GM23338 (cell line): ENCODE measurements at regions not wholly inside any gene's neighbourhood (a gene's known extent, or its start where the extent isn't known, plus 50 kb on each side); places are given as distances from the start of the nearest gene placed in this dataset.

Source experiments
- ATAC-seq: fragments of 200-7000 bp; cut with Tn5 transposase; 3 replicates; pipeline ENCODE4 v1.9.1; 2020
- DNase-seq: peaks from one replicate; pipeline ENCODE4 v3.0.0-alpha.2; 2015; ENCODE audit warnings: low spot score
- H2AFZ ChIP-seq: fragments of 200-600 bp; sonication (generic); 2 replicates; pipeline ENCODE4 v1.8.0; 2016; ENCODE audit warnings: antibody characterized with exemption, mild to moderate bottlenecking, moderate library complexity
- H3F3A ChIP-seq: fragments of 200-600 bp; sonication (generic); replicated peaks from 2 replicates; pipeline ENCODE4 v1.8.0; 2017; ENCODE audit warnings: antibody characterized with exemption, mixed run types, low read depth
- H3K27ac ChIP-seq: fragments of 200-600 bp; sonication (generic); 2 replicates; pipeline ENCODE4 v1.6.1; 2016; ENCODE audit warnings: low read depth
- H3K27me3 ChIP-seq: fragments of 200-600 bp; sonication (generic); 2 replicates; pipeline ENCODE4 v1.8.0; 2016; ENCODE audit warnings: mild to moderate bottlenecking, mixed run types, moderate library complexity; ENCODE audit not compliant: insufficient read depth
- H3K36me3 ChIP-seq: fragments of 200-600 bp; sonication (generic); 2 replicates; pipeline ENCODE4 v1.8.0; 2016; ENCODE audit warnings: mild to moderate bottlenecking; ENCODE audit not compliant: insufficient read depth
- H3K4me1 ChIP-seq: fragments of 200-600 bp; sonication (generic); 2 replicates; pipeline ENCODE4 v1.8.0; 2016; ENCODE audit warnings: mild to moderate bottlenecking, moderate library complexity; ENCODE audit not compliant: insufficient read depth
- H3K4me2 ChIP-seq: fragments of 200-600 bp; sonication (generic); 2 replicates; pipeline ENCODE4 v1.7.1; 2017; ENCODE audit warnings: mixed run types
- H3K4me3 ChIP-seq: fragments of 200-600 bp; sonication (generic); 2 replicates; pipeline ENCODE4 v1.6.1; 2016; ENCODE audit warnings: mixed run types
- H3K79me2 ChIP-seq: fragments of 200-600 bp; sonication (generic); replicated peaks from 2 replicates; pipeline ENCODE4 v1.8.0; 2017; ENCODE audit warnings: mild to moderate bottlenecking; ENCODE audit not compliant: insufficient read depth
- H3K9me2 ChIP-seq: fragments of 200-600 bp; sonication (generic); 2 replicates; pipeline ENCODE4 v1.8.0; 2017; ENCODE audit not compliant: insufficient read depth
- H4K20me1 ChIP-seq: fragments of 200-600 bp; sonication (generic); replicated peaks from 2 replicates; pipeline ENCODE4 v1.8.0; 2017; ENCODE audit warnings: mild to moderate bottlenecking; ENCODE audit not compliant: insufficient read depth
- H3K27ac Mint-ChIP-seq: 2 replicates; pipeline ENCODE4 v1.8.0; 2020; ENCODE audit warnings: inconsistent platforms, mild to moderate bottlenecking, moderate library complexity, mixed read lengths
- H3K27me3 Mint-ChIP-seq: 3 replicates; pipeline ENCODE4 v1.8.0; 2022; ENCODE audit warnings: low read depth, mild to moderate bottlenecking, moderate library complexity, mixed read lengths, inconsistent platforms; ENCODE audit not compliant: insufficient read depth, poor library complexity
- H3K36me3 Mint-ChIP-seq: 3 replicates; pipeline ENCODE4 v1.8.0; 2021; ENCODE audit warnings: low read depth, mild to moderate bottlenecking, inconsistent platforms, moderate library complexity, mixed read lengths
- H3K4me1 Mint-ChIP-seq: 3 replicates; pipeline ENCODE4 v1.8.0; 2020; ENCODE audit warnings: mild to moderate bottlenecking, inconsistent platforms, mixed read lengths
- H3K4me3 Mint-ChIP-seq: 3 replicates; pipeline ENCODE4 v1.8.0; 2021; ENCODE audit warnings: moderate library complexity, mild to moderate bottlenecking, inconsistent platforms, mixed read lengths
- H3K9me3 Mint-ChIP-seq: 3 replicates; pipeline ENCODE4 v1.8.0; 2020; ENCODE audit warnings: moderate library complexity, mild to moderate bottlenecking, inconsistent platforms, mixed read lengths
- CREB1 ChIP-seq: fragments of 250-450 bp; sonication (Bioruptor Pico); IDR thresholded peaks from 2 replicates; pipeline ENCODE4 v1.5.0; 2020; ENCODE audit warnings: low read depth, mild to moderate bottlenecking, moderate library complexity
- EZH2 ChIP-seq: fragments of 200-600 bp; sonication (generic); IDR thresholded peaks from one replicate; pipeline ENCODE4 v1.8.0; 2017; ENCODE audit warnings: antibody characterized with exemption, mild to moderate bottlenecking, low read depth; ENCODE audit not compliant: unreplicated experiment
- EZH2phosphoT487 ChIP-seq: fragments of 200-600 bp; sonication (generic); IDR thresholded peaks from one replicate; pipeline ENCODE4 v1.8.1; 2018; ENCODE audit warnings: antibody characterized with exemption; ENCODE audit not compliant: unreplicated experiment
- JUNB ChIP-seq: IDR thresholded peaks from one replicate; pipeline ENCODE4 v1.6.1; 2016; ENCODE audit warnings: antibody characterized with exemption; ENCODE audit not compliant: unreplicated experiment
- POLR2AphosphoS5 ChIP-seq: IDR thresholded peaks from 2 replicates; pipeline ENCODE4 v1.6.1; 2016; ENCODE audit warnings: antibody characterized with exemption, low read depth
- REST ChIP-seq: IDR thresholded peaks from one replicate; pipeline ENCODE4 v1.6.1; 2018; ENCODE audit warnings: antibody characterized with exemption; ENCODE audit not compliant: unreplicated experiment
- STAT1 ChIP-seq: IDR thresholded peaks from one replicate; pipeline ENCODE4 v1.6.1; 2016; ENCODE audit warnings: antibody characterized with exemption; ENCODE audit not compliant: unreplicated experiment
- ZNF114 ChIP-seq: fragments of 250-450 bp; sonication (Bioruptor Pico); IDR thresholded peaks from 2 replicates; pipeline ENCODE4 v1.5.0; 2020; ENCODE audit warnings: mild to moderate bottlenecking, moderate library complexity
- ZNF331 ChIP-seq: fragments of 250-450 bp; sonication (Bioruptor Pico); IDR thresholded peaks from 2 replicates; pipeline ENCODE4 v1.5.0; 2020; ENCODE audit warnings: low read depth, mild to moderate bottlenecking, moderate library complexity
- ZNF462 ChIP-seq: fragments of 250-450 bp; sonication (Bioruptor Pico); IDR thresholded peaks from 2 replicates; pipeline ENCODE4 v1.5.0; 2020; ENCODE audit warnings: mild to moderate bottlenecking, moderate library complexity
- TF ChIP-seq, protein P1 (sequence below): IDR thresholded peaks from 2 replicates; pipeline ENCODE4 v1.6.1; 2016; ENCODE audit warnings: antibody characterized with exemption

DNA sequence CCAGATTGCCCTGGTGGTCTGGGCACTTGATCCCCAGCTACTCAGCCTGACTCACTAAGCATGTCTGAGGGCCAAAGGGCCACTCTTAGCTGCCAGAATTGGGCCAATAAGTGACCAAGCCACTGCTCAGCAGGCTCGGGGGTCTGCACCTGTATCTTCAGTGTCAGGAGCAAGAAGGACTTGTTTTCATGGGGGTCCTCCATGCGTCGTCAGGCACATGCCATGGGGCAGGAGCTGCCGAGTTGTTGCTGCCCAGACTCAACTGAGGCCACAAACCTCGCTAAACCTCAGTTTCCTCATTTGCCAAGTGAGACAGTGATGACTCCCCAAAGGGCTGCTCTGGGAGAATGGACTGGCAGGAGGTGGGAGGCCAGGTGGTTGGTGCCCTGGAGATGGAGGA lies 158.6 kb upstream of the GDF10 start (continued):
- TF ChIP-seq ZNF462 (CRISPR knock-in tag) (no peak), REST (no peak), CREB1 (CRISPR knock-in tag) (no peak), ZNF331 (no peak), ZNF114 (CRISPR knock-in tag) (no peak)

- H3K9me3 Mint-ChIP-seq: peaks cover 4% of the 10 kb centered on the region; the same call in 1 of the 3 replicates
- H3K4me3 ChIP-seq: no peak overlapping the region
- DNase-seq: no peak
- H3K27me3 Mint-ChIP-seq: peaks cover 13% of the 10 kb centered on the region
- no peak overlapping the region for H3K27ac Mint-ChIP-seq
- no peaks in the 10 kb centered on the region; the same call in 2 of the 3 replicates for H3K4me1 Mint-ChIP-seq
- H3K27ac ChIP-seq: no peak overlapping the region
- no peaks in the 10 kb centered on the region; the same call in 2 of the 3 replicates for H3K36me3 Mint-ChIP-seq
- H3K4me1 ChIP-seq: no peaks in the 10 kb centered on the region
- no peak overlapping the region for H3K4me2 ChIP-seq
- no peak overlapping the region for H2AFZ ChIP-seq
- no peak for ATAC-seq
- no peaks in the 10 kb centered on the region for H3K27me3 ChIP-seq
- H3F3A ChIP-seq: no peaks in the 10 kb centered on the region
- 0 out of 2 replicates have a peak, but pooled peaks cover 2% of the 10 kb centered on the region for H3K9me2 ChIP-seq
- no peaks in the 10 kb centered on the region for H3K79me2 ChIP-seq
- H4K20me1 ChIP-seq: no peaks in the 10 kb centered on the region
- H3K36me3 ChIP-seq: no peaks in the 10 kb centered on the region
- no peak overlapping the region for H3K4me3 Mint-ChIP-seq
- TF ChIP-seq STAT1 (no peak), ZNF114 (CRISPR knock-in tag) (no peak), JUNB (no peak), POLR2AphosphoS5 (no peak), CREB1 (CRISPR knock-in tag) (no peak), EZH2phosphoT487 (no peak), EZH2 (no peak), ZNF331 (no peak), REST (no peak)
- TF ChIP-seq, protein P1, sequence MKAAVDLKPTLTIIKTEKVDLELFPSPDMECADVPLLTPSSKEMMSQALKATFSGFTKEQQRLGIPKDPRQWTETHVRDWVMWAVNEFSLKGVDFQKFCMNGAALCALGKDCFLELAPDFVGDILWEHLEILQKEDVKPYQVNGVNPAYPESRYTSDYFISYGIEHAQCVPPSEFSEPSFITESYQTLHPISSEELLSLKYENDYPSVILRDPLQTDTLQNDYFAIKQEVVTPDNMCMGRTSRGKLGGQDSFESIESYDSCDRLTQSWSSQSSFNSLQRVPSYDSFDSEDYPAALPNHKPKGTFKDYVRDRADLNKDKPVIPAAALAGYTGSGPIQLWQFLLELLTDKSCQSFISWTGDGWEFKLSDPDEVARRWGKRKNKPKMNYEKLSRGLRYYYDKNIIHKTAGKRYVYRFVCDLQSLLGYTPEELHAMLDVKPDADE: no peak
Measured at GRCh38 chr10:47143072-47143471, 156.9 kb upstream of the GDF10 start.
